Endodermal cell (in vitro differentiated cells): ENCODE measurements at regions not wholly inside any gene's neighbourhood (a gene's known extent, or its start where the extent isn't known, plus 50 kb on each side); places are given as distances from the start of the nearest gene placed in this dataset.
"Not testable (repeated sequence)": the region's sequence is repeated elsewhere in the genome, so short reads cannot be mapped to it uniquely, and the experiment has no call there.

Source experiments
- DNase-seq: peaks from one replicate; pipeline ENCODE4 v3.0.0-alpha.2; 2017
- H3K27ac ChIP-seq: 2 replicates; pipeline ENCODE4 v1.5.1; 2013; ENCODE audit warnings: mild to moderate bottlenecking, low read depth, low read length, moderate library complexity
- H3K27me3 ChIP-seq: 2 replicates; pipeline ENCODE4 v1.6.1; 2013; ENCODE audit warnings: mild to moderate bottlenecking, low read length, moderate library complexity; ENCODE audit not compliant: insufficient read depth, control insufficient read depth, poor library complexity, severe bottlenecking
- H3K36me3 ChIP-seq: 2 replicates; pipeline ENCODE4 v1.7.0; 2013; ENCODE audit warnings: mild to moderate bottlenecking, low read length, moderate library complexity; ENCODE audit not compliant: control insufficient read depth, insufficient read depth
- H3K4me1 ChIP-seq: one replicate; pipeline ENCODE4 v1.7.0; 2013; ENCODE audit warnings: low read length; ENCODE audit not compliant: control insufficient read depth, insufficient read depth
- H3K4me3 ChIP-seq: 2 replicates; pipeline ENCODE4 v1.5.1; 2013; ENCODE audit warnings: mild to moderate bottlenecking, low read length, moderate library complexity
- H3K9ac ChIP-seq: 2 replicates; pipeline ENCODE4 v1.6.1; 2013; ENCODE audit warnings: mild to moderate bottlenecking, low read length, moderate library complexity; ENCODE audit not compliant: poor library complexity, severe bottlenecking; ENCODE audit errors: extremely low read depth
- H3K9me3 ChIP-seq: 2 replicates; pipeline ENCODE4 v1.6.1; 2013; ENCODE audit warnings: mild to moderate bottlenecking, low read length, moderate library complexity; ENCODE audit not compliant: control insufficient read depth
- H3K27ac Mint-ChIP-seq: 2 replicates; pipeline ENCODE4 v1.8.0; 2020; ENCODE audit warnings: mixed read lengths
- H3K27me3 Mint-ChIP-seq: 2 replicates; pipeline ENCODE4 v1.8.0; 2021; ENCODE audit warnings: mild to moderate bottlenecking, mixed read lengths; ENCODE audit not compliant: insufficient read depth
- H3K36me3 Mint-ChIP-seq: 2 replicates; pipeline ENCODE4 v1.8.0; 2020; ENCODE audit warnings: low read depth, mixed read lengths
- H3K4me1 Mint-ChIP-seq: 2 replicates; pipeline ENCODE4 v1.8.0; 2020; ENCODE audit warnings: mixed read lengths
- H3K4me3 Mint-ChIP-seq: 2 replicates; pipeline ENCODE4 v1.8.0; 2020; ENCODE audit warnings: mild to moderate bottlenecking, moderate library complexity, mixed read lengths
- H3K9me3 Mint-ChIP-seq: 2 replicates; pipeline ENCODE4 v1.8.0; 2020; ENCODE audit warnings: mild to moderate bottlenecking, mixed read lengths
- CTCF ChIP-seq: fragments of 200-600 bp; sonication (generic); conservative IDR thresholded peaks from 2 replicates; pipeline ENCODE4 v1.5.0; 2021; ENCODE audit warnings: antibody characterized with exemption, mild to moderate bottlenecking
- WGBS, 2 experiments: methylation state at CpG; one replicate each; pipeline versions ENCODE4 v1.1.5 to v1.1.7; 2013; ENCODE audit warnings: missing lambda C conversion rate in 2 of 2, mixed read lengths in 1 of 2; ENCODE audit not compliant: insufficient coverage in 1 of 2, insufficient read length in 1 of 2; 5-methylcytosine and 5-hydroxymethylcytosine counted together

- H3K9me3 ChIP-seq = no peaks in the 10 kb centered on the region
- H3K36me3 ChIP-seq = no peaks in the 10 kb centered on the region
- no peak overlapping the region for H3K9ac ChIP-seq
- H3K27ac ChIP-seq = no peak overlapping the region
- H3K27me3 ChIP-seq = no peaks in the 10 kb centered on the region
- no peak overlapping the region for H3K4me3 Mint-ChIP-seq
- no peaks in the 10 kb centered on the region for H3K27me3 Mint-ChIP-seq
- TF ChIP-seq CTCF = no peak
- 20 to 82% methylated on average over 1 to 2 of the region's 2 CpGs for WGBS, 2 experiments
- no peaks in the 10 kb centered on the region for H3K9me3 Mint-ChIP-seq
- H3K27ac Mint-ChIP-seq = peak overlapping the region; percentile 68
- DNase-seq = peak; percentile 62
- H3K4me1 ChIP-seq = peaks cover 13% of the 10 kb centered on the region
- peaks cover 2% of the 10 kb centered on the region for H3K36me3 Mint-ChIP-seq
- H3K4me1 Mint-ChIP-seq = peaks cover 14% of the 10 kb centered on the region
- peak overlapping the region; percentile 50 for H3K4me3 ChIP-seq
Observed at GRCh38 chr4:56134266-56134665, 185.5 kb downstream of the CEP135 start.

GRCh38 chr4:56132835-56133234 is 184.1 kb downstream of the CEP135 start:
- no peak overlapping the region for H3K4me3 Mint-ChIP-seq
- H3K27ac Mint-ChIP-seq = no peak overlapping the region
- Histone ChIP-seq H3K9me3 (no peaks in the 10 kb centered on the region), H3K9ac (no peak overlapping the region), H3K27me3 (no peaks in the 10 kb centered on the region), H3K4me3 (no peak overlapping the region), H3K27ac (no peak overlapping the region), H3K4me1 (peaks cover 13% of the 10 kb centered on the region), H3K36me3 (no peaks in the 10 kb centered on the region)
- no peaks in the 10 kb centered on the region for H3K9me3 Mint-ChIP-seq
- no peak for DNase-seq
- peaks cover 2% of the 10 kb centered on the region for H3K36me3 Mint-ChIP-seq
- peaks cover 14% of the 10 kb centered on the region for H3K4me1 Mint-ChIP-seq
- H3K27me3 Mint-ChIP-seq = no peaks in the 10 kb centered on the region
- no peak for TF ChIP-seq CTCF
- 86% methylated on average over 3 of the region's 3 CpGs; no CpG with 5 or more reads in 1 of the 2 experiments for WGBS, 2 experiments

- not testable (repeated sequence) for DNase-seq, H3K9me3 ChIP-seq
- WGBS, 2 experiments = 68 to 73% methylated on average over 4 to 5 of the region's 5 CpGs
Observed at GRCh38 chr4:56132188-56132587, 183.4 kb downstream of the CEP135 start.

GRCh38 chr4:56130606-56131155 is 181.9 kb downstream of the CEP135 start:
- Histone ChIP-seq H3K9me3 (peaks cover 7% of the 10 kb centered on the region), H3K27me3 (no peaks in the 10 kb centered on the region), H3K4me1 (peaks cover 13% of the 10 kb centered on the region), H3K4me3 (no peak overlapping the region), H3K9ac (no peak overlapping the region), H3K36me3 (no peaks in the 10 kb centered on the region), H3K27ac (no peak overlapping the region)
- peaks cover 6% of the 10 kb centered on the region for H3K36me3 Mint-ChIP-seq
- peaks cover 4% of the 10 kb centered on the region for H3K9me3 Mint-ChIP-seq
- no peak overlapping the region for H3K4me3 Mint-ChIP-seq
- peaks cover 14% of the 10 kb centered on the region for H3K4me1 Mint-ChIP-seq
- no peaks in the 10 kb centered on the region for H3K27me3 Mint-ChIP-seq
- no peak for TF ChIP-seq CTCF
- no peak for DNase-seq
- H3K27ac Mint-ChIP-seq = no peak overlapping the region

More at GRCh38 chr4:56132188-56132587, 183.4 kb downstream of the CEP135 start:
- not testable (repeated sequence) for H3K27me3 ChIP-seq, H3K4me3 ChIP-seq, H3K36me3 ChIP-seq, H3K27ac ChIP-seq, H3K27ac Mint-ChIP-seq, H3K4me3 Mint-ChIP-seq, H3K9me3 Mint-ChIP-seq, H3K36me3 Mint-ChIP-seq, H3K9ac ChIP-seq, H3K27me3 Mint-ChIP-seq
- peaks cover 13% of the 10 kb centered on the region for H3K4me1 ChIP-seq
- H3K4me1 Mint-ChIP-seq = peaks cover 14% of the 10 kb centered on the region
